NOMO-1 (cell line): ENCODE measurements at regions not wholly inside any gene's neighbourhood (a gene's known extent, or its start where the extent isn't known, plus 50 kb on each side); places are given as distances from the start of the nearest gene placed in this dataset.

Source experiments
- DNase-seq, 2 experiments: peaks; one replicate each; lab custom pipeline; 2025; ENCODE audit not compliant: unreplicated experiment in 2 of 2; lab: John Stamatoyannopoulos, UW

- DNase-seq, result no peak
These were observed 155.8 kb downstream of the TDRD15 start for GRCh38 chr2:21279525-21279924.

GRCh38 chr2:21280793-21281192 lies 157.0 kb downstream of the TDRD15 start:
- DNase-seq, result no peak

GRCh38 chr2:21281384-21281783 lies 157.6 kb downstream of the TDRD15 start:
- no peak for DNase-seq

- no peak for DNase-seq
These were observed 158.2 kb downstream of the TDRD15 start for GRCh38 chr2:21281791-21282514.

GRCh38 chr2:21282515-21282898 lies 158.7 kb downstream of the TDRD15 start:
- DNase-seq, result peak in 1 of 2 experiments; percentile 32

GRCh38 chr2:21288299-21288698 lies 164.5 kb downstream of the TDRD15 start:
- no peak for DNase-seq

GRCh38 chr2:21288739-21289520 lies 165.2 kb downstream of the TDRD15 start:
- DNase-seq, result no peak

GRCh38 chr2:21289551-21289950 lies 165.8 kb downstream of the TDRD15 start:
- DNase-seq, result no peak

- DNase-seq, result no peak
These were observed 166.2 kb downstream of the TDRD15 start for GRCh38 chr2:21289989-21290388.

- no peak for DNase-seq
These were observed 167.7 kb downstream of the TDRD15 start for GRCh38 chr2:21291426-21291825.

- no peak for DNase-seq
These were observed 170.7 kb downstream of the TDRD15 start for GRCh38 chr2:21294446-21294845.

- no peak for DNase-seq
These were observed 175.6 kb downstream of the TDRD15 start for GRCh38 chr2:21299411-21299810.

- no peak for DNase-seq
These were observed 178.2 kb downstream of the TDRD15 start for GRCh38 chr2:21301871-21302455.

GRCh38 chr2:21303876-21304275 lies 180.1 kb downstream of the TDRD15 start:
- no peak for DNase-seq

- DNase-seq, result no peak
These were observed 181.8 kb downstream of the TDRD15 start for GRCh38 chr2:21305581-21305980.

GRCh38 chr2:21306235-21306634 lies 182.5 kb downstream of the TDRD15 start:
- no peak for DNase-seq

GRCh38 chr2:21307037-21307436 lies 183.3 kb downstream of the TDRD15 start:
- DNase-seq, result no peak

- DNase-seq, result no peak
These were observed 186.7 kb downstream of the TDRD15 start for GRCh38 chr2:21310493-21310892.

- DNase-seq, result no peak
These were observed 190.6 kb downstream of the TDRD15 start for GRCh38 chr2:21314322-21314835.

- DNase-seq, result peak; percentile 18 to 35
These were observed 193.4 kb downstream of the TDRD15 start for GRCh38 chr2:21317131-21317530.

GRCh38 chr2:21318263-21318662 lies 194.5 kb downstream of the TDRD15 start:
- DNase-seq, result no peak

GRCh38 chr2:21326152-21326551 lies 202.4 kb downstream of the TDRD15 start:
- no peak for DNase-seq
